ENCODE measurements at regions not wholly inside any gene's neighbourhood (a gene's known extent, or its start where the extent isn't known, plus 50 kb on each side); places are given as distances from the start of the nearest gene placed in this dataset.

DNA sequence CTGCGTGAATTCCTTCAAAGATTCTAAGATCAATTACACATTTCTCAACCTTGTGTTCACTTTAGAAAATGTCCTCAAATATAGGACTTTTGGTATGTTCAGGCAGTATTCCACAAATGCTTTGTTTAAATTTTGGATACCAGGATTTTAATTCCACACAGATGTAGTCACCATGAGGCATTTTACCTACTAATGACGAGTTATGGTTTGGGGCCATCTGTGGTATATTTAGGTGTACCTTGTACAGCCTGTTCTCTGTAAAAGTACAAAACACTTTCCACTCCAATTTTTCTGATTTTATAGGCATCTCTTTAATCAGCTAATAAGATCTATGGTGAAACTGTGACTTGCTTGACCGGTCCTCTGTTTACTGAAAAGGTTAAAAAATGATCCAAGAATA, 275.7 kb upstream of the PRICKLE1 start:
- TF ChIP-seq, protein P1, sequence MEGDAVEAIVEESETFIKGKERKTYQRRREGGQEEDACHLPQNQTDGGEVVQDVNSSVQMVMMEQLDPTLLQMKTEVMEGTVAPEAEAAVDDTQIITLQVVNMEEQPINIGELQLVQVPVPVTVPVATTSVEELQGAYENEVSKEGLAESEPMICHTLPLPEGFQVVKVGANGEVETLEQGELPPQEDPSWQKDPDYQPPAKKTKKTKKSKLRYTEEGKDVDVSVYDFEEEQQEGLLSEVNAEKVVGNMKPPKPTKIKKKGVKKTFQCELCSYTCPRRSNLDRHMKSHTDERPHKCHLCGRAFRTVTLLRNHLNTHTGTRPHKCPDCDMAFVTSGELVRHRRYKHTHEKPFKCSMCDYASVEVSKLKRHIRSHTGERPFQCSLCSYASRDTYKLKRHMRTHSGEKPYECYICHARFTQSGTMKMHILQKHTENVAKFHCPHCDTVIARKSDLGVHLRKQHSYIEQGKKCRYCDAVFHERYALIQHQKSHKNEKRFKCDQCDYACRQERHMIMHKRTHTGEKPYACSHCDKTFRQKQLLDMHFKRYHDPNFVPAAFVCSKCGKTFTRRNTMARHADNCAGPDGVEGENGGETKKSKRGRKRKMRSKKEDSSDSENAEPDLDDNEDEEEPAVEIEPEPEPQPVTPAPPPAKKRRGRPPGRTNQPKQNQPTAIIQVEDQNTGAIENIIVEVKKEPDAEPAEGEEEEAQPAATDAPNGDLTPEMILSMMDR (IDR thresholded peaks at IDR 0.05; ENCODE audit: low read depth, low read length), result no peak
- TF ChIP-seq POLR2A (IDR thresholded peaks at IDR 0.05; ENCODE audit: extremely low read depth, insufficient read length), result no peak
- TF ChIP-seq, protein P2, sequence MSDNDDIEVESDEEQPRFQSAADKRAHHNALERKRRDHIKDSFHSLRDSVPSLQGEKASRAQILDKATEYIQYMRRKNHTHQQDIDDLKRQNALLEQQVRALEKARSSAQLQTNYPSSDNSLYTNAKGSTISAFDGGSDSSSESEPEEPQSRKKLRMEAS (IDR thresholded peaks at IDR 0.05; ENCODE audit: low read depth, low read length), result no peak
